ENCODE measurements at regions not wholly inside any gene's neighbourhood (a gene's known extent, or its start where the extent isn't known, plus 50 kb on each side); places are given as distances from the start of the nearest gene placed in this dataset.
"Not testable (repeated sequence)": the region's sequence is repeated elsewhere in the genome, so short reads cannot be mapped to it uniquely, and the experiment has no call there.

DNA sequence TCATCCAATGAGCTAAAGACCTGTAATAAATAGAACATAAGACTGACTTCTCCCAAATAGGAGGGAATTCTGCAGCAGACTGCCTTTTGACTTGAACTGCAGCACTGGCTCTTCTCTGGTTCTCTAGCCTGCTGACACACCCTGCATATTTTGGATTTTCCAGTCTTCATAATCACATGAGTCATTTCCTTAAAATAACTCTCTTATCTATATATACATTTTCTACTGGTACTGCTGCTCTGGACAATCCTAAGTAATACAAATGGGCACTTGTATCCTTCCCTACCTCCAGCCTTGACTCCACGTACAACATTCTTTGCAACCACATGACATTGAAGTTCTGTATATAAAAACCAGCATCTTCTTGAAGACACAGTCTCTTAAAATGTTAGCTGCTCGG lies 429.4 kb upstream of the TMPRSS15 start:
- DNase-seq = no peak

DNA sequence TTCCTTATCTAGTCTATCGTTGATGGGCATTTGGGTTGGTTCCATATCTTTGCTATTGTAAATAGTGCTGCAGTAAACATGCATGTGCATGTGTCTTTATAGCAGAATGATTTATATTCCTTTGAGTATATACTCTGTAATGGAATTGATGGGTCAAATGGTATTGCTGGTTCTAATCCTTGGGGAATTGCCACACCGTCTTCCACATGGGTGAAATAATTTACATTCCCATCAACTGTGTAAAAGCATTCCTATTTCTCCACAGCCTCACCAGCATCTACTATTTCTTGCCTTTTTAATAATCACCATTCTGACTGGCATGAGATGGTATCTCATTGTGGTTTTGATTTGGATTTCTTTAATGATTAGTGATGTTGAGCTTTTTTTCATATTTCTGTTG lies 430.5 kb upstream of the TMPRSS15 start:
- DNase-seq = not testable (repeated sequence)

DNA sequence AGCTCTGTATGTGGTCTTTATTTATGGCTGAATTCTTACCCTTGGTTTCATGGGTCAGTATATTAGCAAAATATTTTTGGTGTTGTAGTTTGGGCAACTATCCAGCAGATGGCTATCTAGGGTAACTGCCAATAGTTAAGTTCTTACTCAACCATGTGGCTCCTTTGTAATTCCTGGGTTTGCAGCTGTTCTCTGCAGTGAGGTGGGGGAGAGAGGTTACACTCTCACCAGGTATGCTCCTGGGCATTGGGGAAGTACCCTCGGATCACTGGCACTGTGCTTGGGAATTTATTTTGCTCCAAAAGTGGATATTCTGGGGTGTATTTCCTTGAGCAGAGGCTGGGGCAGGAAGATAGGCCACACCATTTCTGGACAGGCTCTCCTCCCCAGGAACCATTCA lies 436.7 kb upstream of the TMPRSS15 start:
- DNase-seq = peak in 1 of 2 donors; percentile 5

DNA sequence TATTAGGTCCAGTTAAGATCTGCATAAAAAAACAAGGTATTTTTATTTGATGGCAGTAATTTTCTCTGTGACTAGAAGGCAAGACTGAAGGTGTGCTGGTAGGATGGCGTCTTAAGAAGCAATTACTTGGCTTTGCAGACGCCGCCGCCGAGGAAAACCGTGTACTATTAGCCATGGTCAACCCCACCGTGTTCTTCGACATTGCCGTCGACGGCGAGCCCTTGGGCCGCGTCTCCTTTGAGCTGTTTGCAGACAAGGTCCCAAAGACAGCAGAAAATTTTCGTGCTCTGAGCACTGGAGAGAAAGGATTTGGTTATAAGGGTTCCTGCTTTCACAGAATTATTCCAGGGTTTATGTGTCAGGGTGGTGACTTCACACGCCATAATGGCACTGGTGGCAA lies 454.0 kb upstream of the TMPRSS15 start:
- not testable (repeated sequence) for DNase-seq

DNA sequence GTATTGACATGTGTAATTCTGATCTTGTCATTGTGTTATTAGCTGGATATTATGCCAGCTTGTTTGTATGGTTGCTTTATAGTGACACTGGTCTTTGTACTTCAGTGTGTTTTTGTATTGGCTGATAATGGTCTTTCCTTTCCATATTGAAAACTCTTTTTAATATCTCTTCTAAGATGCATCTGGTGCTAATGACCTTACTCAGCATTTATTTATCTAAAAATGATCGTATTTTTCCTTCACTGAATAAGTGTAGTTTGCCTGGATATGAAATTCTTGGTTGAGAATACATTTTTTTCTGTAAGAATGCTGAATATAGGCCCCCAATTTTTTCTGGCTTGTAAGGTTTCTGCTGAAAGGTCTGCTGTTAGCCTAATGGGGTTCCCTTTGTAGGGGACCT lies 465.5 kb upstream of the TMPRSS15 start:
- no peak for DNase-seq

DNA sequence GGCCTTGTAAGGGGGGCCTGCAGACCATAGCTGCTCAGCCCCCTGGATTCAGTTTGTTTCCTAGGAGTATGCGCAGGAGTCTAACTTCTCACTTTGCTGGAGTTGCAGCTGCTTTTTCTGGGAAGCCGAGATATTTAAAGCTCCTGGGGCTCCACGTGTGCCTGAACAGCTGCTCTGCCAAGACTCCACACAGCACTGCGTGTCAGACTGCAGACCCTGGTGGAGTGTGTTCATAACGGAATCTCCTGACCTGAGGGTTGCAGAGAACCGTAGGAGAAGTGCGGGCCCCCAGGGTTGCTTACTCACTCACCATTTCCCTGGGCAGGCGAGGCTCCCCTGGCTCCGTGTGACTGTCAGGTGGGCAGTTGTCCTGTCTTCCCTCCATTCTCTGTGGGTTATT lies 474.3 kb upstream of the TMPRSS15 start:
- no peak for DNase-seq

DNA sequence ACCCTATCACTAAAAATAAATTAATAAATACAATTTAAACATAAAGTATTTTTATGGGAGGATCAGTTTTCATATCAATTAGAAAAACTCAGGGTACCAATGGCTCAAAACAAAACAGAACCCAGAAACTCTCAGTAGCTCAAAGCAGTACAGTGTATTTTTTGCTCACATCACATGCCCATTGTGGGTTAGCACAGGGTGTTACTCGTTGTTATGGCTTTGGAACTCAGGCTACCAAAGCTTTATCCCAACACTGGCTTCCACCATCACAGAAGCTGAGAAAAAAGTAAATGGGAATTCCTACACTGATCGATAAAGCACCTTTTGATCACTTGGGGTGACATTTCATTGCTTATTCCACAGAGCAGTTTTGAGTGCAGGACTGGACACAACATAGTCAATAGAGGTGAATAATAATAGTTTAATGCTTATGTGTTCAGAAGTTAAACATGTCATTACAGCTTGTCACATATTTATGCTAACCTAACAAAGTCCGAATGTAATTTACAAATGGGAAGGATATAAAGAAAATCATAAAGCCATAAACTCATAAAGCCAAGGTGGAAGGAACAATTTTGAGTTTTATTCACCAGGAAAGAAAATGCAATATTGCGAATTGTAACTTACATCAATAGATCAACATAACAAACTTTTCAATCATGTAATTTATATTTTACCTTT lies 484.5 kb upstream of the TMPRSS15 start:
- no peak for DNase-seq

DNA sequence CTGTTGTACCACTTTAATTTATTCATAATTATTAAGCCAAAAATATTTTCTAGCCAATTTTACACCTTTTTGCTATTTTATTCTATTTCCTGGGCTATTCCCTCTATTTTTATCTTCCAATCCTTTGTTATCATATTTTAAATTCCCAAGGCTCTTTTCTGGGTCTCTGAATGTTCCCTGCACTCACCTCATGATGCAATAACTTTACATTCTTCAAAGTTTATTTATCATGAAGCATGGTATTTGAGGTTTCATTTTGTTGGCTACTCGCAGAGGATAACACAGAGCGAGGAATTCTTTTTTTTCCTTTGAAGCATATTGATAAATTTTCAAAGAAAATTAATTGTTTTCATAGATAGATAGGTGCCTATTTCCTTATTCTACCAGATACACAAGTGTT lies 489.8 kb upstream of the TMPRSS15 start:
- no peak for DNase-seq

DNA sequence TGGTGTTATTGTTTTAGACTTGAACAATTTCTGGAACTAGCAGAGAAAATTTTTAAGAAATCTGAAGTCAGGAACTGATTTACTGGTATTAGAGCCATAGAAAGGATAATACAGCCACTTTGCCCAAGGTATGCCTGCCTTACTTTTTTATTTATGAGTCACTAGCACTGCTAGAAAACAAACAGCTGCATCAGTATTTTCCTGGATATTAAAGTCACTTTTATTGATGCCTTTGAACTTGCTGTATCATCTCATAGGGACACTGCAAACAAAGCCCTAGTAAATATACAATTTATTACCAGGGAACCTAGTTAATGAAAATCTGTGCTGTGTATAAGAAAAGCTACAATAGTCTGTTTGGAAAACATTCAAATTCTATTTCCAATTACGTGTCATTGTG lies 490.8 kb upstream of the TMPRSS15 start:
- DNase-seq = no peak

DNA sequence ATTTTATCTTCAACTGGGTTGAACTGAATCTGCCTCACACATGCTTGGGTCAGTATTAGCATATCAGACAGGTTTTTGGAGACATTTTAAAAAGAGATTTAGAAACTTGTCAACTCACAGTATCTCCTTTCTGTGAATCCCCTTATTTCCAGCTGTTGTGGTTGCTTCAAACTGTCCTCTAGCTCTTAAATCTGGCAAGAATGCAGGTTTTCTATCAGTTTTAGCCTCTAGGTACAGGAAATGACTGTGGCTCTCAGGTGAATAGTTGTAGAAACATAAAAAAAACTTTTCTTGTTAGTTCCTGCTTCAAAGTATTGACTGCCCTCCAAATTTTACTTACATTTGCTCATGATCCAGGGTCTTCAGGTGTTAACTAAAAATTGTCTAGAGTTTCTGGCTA lies 495.7 kb upstream of the TMPRSS15 start:
- no peak for DNase-seq

DNA sequence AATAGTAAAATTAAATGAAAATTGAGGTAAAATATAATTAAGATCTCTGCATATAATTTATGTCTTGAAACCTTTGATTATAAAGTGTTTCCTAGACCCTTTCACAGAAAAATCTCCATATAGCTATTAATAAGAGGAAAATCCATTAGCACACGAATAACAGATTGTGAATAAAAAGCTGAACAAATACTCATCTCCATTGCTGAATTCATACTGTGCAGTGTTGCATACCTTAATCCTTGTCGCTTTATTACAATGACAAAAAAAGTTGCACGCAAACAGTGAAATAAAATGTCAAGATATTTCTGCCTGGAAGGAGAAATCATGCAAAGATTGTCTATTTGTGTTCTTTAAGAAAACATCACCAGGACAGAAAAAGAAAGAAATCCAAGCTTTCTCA lies 499.1 kb upstream of the TMPRSS15 start:
- DNase-seq = no peak

DNA sequence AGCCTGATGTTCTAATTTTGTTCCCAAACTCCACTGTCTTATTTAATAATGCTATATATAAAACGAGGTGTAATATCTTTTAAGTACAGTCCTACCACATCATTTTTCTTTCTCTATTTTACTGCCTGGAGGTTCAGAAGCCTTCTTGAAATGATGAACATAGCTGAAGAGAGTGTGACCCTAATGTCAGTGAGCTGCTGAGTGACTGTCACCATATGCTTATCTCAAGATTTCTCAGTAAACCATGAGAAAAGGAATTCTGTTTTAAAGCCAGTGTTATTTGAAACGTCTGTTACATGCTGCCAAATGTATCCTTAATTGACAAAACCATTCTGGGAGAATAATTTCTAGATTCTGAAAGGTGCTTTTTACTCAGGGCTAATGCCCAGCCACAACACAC lies 503.5 kb upstream of the TMPRSS15 start:
- DNase-seq = no peak

DNA sequence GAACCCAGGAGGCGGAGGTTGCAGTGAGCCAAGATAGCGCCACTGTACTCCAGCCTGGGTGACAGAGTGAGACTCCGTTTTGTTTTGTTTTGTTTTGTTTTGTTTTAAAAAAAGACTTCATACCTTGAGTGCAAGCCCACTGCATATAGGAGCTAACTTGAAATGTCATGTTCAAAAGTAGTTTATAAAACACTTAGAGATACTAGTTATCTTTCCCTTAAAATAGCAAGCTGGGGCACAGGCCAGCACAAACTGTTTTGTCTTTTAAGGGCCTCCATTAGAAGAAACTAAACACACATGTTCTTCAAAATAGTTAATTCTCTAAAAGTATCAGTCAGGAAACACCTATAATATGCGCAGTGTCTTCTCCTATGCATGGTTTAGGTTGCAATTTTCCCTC lies 505.1 kb upstream of the TMPRSS15 start:
- no peak for DNase-seq

DNA sequence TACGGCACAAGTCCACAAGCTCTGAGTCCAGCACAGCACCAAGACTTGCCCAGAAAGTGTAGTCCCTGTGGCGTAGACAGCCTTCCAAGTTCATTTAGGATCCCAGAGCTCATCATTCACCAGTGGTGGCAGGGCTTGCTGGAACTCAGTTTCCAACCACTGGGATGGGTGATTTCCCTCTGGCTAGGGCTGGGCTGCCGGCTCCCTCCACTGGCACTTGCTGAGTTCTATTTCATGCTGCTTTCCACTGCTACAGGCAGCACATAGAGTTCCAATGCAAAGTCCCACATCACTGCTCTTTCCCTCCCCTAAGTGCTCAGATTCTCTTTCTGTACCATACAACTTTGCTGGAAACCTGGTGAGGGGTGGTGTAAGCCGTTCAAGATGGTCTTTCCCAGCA lies 510.3 kb upstream of the TMPRSS15 start:
- DNase-seq = no peak

DNA sequence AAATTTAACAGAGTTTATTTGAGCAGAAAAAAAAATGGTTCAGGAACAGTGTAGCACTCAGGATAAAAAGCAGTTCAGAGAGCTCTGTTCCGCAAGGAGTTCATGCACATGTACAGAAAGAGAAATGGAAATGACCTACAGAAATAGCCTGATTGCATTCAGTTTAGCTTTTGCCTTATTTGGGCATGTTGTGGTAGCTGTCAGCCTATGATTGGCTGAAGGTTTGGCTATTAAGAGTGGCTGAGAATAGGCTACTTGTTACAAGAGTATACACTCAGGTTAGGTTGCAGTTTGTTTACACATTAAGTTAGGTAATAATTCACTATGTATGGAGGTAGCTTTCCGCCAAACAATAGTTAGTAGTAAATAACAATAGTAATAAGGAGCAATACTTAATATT lies 511.0 kb upstream of the TMPRSS15 start:
- no peak for DNase-seq

DNA sequence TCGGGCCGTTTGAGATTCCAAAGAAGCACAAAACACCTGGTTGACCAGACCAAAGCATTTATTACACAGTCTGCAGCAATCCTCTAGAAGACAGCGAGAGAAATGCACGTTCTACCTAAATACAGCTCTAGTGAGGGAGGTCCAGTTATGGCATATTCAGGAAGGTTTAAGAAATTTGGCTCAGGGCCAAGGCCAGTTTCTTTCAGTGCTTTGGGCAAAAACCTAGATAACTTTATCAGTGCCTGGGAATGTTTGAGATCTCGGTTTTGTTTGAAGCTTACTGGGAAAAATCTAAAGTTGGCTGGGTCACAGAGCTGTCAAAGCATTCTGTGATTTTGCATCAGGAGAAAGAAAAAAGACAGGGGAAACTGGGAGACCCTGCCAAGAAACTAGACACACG lies 514.0 kb upstream of the TMPRSS15 start:
- no peak for DNase-seq

DNA sequence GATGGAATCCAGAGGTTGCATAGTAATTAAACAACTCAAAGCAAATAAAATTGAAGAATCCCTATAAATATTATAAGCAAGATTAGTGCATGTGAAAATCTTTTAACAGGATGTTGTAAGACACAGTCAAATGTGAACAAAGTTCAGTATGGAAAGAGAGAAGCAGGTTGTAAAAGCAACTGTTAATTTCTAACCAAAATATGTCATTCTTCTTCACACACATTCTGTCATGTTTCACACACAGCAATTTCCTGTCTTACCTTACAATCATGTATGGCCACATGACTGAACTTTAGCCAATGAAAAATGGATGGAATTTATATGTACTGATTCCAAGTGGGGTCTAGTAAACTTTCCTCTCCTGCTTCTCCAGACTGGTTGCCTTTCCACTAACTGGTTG lies 527.7 kb upstream of the TMPRSS15 start:
- DNase-seq = no peak

DNA sequence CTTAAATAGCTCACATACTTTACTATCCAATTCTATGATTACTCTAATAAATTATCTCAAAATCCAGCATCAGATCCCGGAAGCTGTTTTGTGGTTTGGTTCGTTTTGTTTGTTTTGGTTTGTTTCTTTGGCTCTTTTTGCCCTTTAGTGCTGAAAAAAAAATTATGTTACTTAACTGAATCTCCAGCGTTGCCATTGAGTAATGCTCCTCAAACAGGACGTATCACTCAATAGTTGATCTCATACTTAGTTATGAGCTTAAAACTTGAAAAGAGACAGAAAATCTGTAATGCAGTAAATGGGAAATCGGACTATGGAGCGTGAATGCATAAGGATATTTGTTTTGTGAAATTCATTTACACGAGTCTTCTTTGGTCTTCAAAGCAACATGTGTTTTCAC lies 533.8 kb upstream of the TMPRSS15 start:
- no peak for DNase-seq

DNA sequence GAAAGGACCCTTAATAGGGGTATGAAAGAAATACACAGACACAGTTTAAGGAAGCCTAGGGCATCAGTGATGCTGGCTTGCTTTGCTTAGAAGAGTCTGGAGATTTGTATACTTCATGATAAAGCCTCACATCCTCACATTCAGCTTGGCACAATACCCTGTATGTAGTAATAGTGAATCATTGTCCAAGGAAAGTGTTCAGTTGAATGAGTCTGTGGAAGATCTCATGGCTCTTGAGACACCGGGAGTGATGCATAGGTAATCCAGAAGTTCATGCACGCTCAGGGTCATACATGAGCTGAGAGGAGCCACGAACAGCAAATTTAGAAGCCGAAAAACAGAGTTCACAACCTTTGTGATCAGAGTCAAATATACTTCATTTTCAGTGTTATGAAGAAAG lies 537.2 kb upstream of the TMPRSS15 start:
- no peak for DNase-seq

DNA sequence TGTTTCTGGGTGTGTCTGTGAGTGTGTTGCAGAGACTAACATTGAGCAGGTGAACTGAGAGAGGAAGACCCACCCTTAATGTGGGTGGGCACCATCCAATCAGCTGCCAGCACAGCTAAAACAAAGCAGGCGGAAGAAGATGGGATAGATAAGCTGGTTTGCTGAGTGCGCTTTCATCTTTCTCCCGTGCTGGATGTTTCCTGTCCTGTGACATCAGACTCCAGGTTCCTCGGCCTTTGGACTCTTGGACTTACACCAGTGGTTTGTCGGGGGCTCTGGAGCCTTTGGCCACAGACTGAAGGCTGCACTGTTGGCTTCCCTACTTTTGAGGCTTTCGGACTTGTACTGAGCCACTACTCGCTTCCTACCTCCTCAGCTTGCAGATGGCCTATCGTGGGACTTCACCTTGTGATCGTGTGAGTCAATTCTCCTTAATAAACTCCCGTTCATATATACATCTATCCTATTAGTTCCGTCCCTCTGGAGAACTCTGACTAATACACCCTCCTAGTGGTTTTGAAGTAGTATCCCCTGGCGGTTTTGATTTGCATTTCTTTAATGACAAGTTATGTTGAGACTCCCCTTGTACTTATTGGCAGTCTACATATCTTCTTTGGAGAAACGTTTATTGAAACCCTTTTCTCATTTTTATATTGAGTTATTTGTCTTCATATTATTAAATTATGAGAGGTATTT lies 546.6 kb upstream of the TMPRSS15 start:
- no peak for DNase-seq

DNA sequence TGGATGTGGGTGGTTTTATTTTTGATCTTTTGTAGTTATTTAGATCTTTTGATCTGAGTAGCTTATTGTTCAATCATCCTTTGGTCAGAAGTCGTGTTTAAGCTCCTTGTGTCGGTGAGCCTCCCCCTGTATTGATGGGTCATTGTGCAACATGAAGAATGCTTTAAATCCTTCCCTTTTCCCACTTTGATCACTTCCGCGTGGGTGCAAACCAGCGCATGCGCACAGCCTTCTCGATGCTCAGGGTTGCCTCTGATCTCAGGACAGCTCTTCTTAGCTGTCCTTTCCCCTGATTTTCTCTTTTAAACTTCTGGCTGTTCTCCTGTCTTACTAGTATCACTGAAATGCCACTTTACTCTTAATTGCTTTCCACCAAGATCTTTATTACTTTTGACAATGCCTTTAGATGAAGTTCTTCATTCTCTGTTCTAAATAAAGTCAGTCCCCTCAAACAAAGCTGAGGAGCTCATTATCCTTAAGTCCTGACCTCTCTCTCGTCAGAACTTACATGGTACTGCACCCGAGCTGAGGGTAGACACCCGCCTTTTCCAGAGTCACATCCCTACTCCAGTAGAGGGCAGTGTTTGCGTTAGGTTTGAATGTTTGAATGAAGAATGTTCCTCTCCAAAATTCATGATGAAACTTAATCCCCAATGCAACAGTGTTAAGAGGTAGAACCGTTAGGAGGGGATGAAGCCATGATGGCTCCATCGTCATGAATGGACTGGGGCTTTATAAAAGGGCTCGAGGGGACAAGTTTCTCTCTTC lies 547.9 kb upstream of the TMPRSS15 start:
- DNase-seq = peak in 1 of 2 donors; percentile 14

DNA sequence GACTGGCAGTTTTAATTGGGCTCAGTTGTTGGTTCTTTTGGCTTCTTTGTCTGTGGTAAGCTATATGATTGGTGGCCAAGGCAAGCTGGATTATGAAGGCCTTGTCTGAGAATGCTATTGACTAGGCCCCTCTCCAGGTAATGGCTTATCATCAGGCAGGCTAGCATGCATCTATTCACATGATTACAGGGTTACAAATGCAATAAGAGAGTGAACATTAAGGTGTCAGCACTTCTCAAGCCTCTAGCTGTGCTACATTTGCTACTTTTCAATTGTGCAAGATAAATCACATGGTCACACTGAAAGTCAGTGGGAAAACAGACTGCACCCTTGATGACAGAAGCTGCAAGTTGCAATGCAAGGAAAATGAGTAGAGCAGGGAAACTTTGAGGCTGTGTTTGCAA lies 550.9 kb upstream of the TMPRSS15 start:
- no peak for DNase-seq

DNA sequence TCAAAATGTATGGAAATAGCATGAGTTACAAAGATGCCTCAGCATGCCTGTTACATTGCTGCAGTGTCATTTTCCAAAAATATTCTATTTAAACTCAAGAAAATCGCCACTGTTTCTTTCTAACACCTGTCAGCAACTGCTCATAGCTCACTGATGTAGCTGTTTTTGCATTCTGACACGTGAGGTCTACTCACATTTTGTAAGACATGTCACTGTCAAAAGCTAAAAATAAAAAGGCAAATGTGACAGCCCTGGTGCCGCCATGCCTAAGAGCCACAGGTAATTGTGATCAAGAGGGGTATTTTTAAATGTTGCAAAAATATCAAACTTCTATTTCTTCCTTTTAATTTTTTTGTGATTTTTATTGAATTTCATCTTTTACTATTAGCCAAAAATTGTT lies 556.2 kb upstream of the TMPRSS15 start:
- DNase-seq = no peak

DNA sequence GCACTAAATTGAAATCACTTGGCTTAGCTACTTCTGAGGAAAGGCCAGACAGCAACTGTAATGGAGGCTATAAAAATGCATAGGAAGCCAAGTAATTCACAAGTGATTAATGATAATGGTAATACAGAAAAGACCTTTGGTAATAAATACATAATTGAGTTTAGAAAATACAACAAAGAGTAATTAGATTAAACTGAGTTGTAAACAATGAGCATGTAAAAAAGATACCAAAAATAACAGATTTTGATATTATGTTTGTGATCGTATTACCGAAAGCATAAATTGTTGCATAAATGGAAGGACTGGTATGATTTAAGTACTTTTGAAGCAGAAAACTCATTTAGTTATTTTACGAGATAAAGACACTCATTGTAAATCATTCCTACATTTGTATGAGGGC lies 556.7 kb upstream of the TMPRSS15 start:
- no peak for DNase-seq
